ENCODE measurements at regions not wholly inside any gene's neighbourhood (a gene's known extent, or its start where the extent isn't known, plus 50 kb on each side); places are given as distances from the start of the nearest gene placed in this dataset.
"Not testable (repeated sequence)": the region's sequence is repeated elsewhere in the genome, so short reads cannot be mapped to it uniquely, and the experiment has no call there.

DNA sequence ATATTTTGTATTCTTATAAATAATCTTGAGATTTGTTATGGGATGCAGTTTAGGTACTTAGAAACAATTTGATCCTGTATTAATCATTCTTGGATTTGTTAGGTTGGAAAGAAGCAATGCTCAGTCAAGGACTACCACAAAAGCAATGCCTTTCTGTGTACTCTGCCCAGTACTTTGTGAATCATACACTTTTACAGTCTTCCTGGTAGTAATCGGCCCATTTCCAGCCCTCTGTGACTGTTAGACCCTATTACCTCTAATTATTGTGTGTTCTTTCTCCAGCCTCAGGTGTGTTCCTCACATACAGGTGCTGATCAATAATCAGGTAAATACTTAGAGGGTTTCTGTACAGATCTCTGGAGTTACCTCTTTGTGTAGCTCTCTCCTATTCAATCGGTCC, 609.0 kb downstream of the KCNH5 start:
- DNase-seq = no peak

DNA sequence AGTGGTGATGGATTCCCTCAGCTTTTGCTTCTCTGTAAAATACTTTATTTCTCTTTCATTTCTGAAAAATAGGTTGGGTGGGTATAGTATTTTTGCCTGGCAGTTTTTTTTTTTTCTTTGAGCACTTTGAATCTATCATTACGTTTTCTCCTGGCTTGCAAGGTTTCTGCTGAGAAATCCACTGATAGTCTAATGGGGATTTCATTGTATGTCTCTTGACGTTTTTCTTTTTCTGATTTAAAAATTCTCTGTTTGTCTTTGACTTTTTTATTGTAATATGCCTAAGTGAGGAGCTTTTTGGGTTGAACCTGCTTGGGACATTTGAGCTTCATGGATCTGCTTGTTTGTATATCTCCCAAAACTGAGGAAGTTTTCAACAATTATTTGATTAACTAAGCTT, 606.0 kb downstream of the KCNH5 start:
- no peak for DNase-seq

DNA sequence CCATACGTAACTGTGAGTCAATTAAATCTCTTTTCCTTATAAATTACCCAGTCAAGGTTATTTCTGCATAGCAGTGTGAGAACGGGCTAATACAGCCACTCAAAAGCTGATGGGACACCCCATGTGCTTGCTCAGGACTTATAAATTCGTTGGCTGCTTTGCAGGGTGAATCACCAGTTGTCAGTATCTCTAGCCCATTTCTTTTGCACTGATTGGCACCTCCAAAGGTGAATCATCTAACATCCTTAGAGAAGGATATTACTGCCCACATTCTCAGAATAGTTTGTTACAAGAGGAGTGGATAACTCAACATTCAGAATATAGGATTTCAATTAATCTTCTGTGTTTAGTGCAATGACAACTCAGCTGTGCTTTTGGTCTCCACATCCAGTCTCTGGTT, 601.5 kb downstream of the KCNH5 start:
- DNase-seq = no peak

DNA sequence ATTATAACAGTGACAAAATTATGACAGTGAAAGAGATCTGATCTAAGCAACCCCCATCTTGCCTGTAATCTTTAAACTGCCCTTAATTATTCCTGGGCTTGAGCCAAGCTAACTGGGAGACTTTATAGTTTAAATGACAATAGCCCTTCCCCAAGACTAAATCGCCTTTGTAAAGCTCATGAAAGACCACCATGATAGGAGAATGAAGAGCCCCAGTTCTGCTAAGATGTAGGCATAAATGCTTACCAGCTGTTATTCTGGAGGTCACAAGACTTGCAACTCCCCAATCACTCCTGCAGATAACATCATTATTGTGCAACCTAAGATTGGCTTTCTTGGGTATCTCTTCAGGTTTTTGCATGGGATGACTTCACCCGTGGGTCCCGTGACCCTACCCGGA, 599.7 kb downstream of the KCNH5 start:
- DNase-seq = no peak

- DNase-seq = no peak
Observed at GRCh38 chr14:62451221-62451620, 594.0 kb downstream of the KCNH5 start.

DNA sequence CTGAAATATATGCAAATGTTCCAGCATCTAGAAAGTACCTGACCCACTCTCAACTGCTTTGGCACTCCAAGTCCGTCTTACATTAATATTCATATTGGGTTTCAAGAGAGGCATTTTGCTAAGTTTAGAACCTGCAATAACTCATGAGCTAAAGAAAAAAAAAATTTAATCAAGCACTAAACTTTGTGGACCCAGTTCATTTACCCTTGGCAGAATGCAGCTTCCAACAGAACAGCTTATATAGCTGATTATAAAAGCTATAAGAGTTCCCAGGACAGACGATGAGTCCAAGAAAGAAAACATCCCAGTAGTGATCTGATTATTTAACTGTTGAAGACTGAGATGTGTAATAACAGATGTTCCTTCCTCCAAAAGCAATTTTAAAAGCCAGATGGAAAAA, 592.0 kb downstream of the KCNH5 start:
- no peak for DNase-seq

GRCh38 chr14:62455446-62455845, 589.8 kb downstream of the KCNH5 start:
- no peak for DNase-seq

DNA sequence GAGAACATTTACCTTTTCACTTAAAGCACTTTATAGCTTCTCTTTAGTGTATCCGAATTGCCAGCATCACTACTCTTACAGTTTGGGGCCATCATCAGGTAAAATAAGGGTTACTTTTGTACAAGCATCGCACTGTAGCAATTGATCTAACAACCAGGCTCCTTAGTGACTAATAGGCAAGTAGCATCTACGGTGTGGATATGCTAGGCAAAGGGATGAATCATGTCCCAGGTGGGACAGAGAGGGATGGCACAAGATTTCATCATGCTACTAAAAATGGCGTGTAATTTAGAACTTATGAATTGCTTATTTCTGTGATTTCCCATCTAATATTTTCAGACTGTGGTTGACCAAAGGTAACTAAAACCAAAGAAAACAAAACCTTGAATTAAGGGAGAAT, 582.3 kb downstream of the KCNH5 start:
- DNase-seq = no peak

- DNase-seq = no peak
Observed at GRCh38 chr14:62468946-62469345, 576.3 kb downstream of the KCNH5 start.

DNA sequence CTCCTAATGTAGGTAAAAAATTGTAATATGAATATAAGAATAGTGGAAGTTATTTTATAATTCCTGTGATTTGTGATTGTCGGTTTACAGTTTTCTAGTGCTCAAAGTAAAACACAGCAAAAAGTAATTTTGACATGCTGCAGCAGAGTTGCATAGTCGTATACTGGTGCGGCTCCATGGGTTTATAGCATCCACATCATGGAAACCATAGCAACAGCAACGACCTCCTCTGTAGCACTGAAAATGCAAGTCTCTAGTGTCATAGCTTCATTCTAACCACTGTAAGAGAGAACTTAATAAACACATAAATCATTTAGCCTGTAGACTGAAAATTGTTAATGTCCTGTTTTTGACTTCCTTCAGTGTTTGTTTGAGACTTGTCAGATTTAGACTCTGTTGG, 574.3 kb downstream of the KCNH5 start:
- DNase-seq = no peak

- DNase-seq = no peak
Observed at GRCh38 chr14:62491146-62491545, 554.1 kb downstream of the KCNH5 start.

DNA sequence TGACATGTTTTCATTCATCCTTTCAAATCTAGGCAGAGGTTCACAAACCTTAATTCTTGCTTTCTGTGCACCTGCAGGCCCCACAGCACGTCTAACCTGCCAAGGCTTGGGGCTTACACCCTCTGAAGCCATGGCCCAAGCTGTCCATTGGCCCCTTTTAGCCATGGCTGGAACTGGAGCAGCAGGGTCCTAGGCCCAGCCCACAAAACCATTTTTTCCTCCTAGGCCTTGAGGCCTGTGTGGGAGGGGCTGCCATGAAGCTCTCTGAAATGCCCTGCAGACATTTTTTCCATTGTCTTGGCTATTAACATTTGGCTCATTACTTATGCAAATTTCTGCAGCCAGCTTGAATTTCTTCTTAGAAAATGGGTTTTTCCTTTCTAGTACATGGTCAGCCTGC, 547.5 kb downstream of the KCNH5 start:
- no peak for DNase-seq

- DNase-seq = no peak
Observed at GRCh38 chr14:62501021-62501750, 544.1 kb downstream of the KCNH5 start.

DNA sequence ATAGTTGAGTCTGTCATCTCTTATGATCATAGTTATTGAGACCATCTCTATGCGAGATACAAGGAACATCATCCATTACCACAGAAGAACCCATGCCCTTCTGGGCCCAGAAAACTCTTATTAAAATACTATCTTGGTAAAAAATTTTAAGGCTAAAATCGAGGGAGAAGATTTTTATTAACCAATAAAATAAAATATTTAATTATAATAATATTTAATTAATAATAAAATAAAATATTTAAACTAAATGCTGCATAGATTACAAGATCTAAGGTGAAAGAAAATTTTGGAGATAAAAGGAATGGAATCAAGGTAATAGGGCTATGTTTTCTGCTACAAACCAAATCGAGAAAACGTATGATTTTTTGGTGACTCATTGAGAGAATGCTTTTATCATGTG, 540.2 kb downstream of the KCNH5 start:
- no peak for DNase-seq

DNA sequence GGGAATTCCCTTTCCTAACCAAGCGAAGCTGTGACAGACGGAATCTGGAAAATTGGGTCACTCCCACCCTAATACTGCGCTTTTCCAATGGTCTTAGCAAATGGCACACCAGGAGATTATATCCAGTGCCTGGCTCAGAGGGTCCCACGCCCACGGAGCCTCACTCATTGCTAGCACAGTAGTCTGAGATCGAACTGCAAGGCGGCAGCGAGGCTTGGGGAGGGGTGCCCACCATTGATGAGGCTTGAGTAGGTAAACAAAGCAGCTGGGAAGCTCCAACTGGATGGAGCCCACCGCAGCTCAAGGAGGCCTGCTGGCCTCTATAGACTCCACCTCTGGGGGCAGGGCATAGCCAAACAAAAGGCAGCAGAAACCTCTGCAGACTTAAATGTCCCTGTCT, 523.9 kb downstream of the KCNH5 start:
- DNase-seq = not testable (repeated sequence)

DNA sequence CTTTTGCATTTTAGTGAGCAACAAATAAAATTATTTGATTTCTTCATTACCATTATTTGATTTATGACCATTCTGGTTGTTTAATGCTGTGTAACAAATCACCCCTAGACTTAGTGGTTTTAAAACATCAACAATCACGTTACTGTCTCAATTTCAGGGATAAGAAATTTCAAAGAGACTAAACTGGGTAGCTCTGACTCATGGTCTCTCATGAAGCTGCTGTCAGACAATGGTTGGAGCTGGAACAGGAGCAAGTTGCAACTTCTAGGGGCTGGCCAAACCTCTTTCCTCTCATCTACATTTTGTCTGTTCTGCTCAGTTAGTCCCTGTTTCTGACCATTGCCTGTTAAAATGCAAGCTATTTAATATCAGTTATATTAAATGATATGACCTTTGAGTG, 517.0 kb downstream of the KCNH5 start:
- DNase-seq = no peak

DNA sequence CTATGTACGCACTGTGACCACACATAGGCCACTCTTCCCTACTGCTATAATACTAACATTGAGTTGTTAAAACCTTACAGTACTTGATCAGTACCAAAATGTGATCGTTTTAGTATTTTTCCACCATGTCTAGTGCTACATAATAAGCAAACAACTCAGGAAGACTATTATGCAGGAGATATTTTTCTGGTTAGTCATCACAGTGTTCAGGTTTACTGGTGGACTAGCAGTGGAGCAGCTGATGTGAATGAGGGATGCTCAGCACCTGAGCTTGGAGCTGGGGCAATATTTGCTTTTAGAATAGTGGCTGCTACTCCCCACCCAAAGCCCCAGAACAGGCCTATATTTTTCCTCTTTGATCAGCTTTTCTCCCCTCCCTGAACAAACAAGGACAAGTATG, 513.1 kb downstream of the KCNH5 start:
- no peak for DNase-seq

DNA sequence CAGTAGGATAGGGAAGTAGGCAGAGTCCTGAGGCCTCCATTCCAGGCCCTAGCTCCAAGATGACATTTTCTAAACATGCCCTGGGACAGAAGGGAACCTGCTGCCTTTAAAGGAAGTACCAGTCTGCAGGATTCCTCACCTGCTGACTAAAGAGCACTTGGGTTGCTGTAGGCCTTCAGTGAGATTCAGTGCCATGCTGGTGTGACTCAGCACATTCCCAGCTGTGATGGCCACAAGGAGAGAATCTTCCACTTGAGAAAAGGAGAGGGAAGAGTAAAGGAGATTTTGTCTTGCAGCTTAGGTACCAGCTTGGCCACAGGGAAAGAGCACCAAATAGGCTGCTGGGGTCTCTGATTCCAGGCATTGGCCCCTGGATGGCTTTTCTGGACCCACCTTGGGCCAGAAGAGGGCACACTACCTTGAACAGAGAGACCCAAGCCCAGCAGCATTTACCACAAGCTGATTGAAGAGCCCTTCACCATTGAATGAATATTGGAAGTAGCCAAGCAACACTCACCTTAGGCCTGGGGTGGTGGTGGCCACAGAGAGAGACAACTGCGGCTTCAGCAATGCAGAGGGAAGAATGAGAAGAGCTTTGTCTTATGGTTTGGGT, 498.3 kb downstream of the KCNH5 start:
- DNase-seq = no peak

- no peak for DNase-seq
Observed at GRCh38 chr14:62557416-62557815, 487.8 kb downstream of the KCNH5 start.

DNA sequence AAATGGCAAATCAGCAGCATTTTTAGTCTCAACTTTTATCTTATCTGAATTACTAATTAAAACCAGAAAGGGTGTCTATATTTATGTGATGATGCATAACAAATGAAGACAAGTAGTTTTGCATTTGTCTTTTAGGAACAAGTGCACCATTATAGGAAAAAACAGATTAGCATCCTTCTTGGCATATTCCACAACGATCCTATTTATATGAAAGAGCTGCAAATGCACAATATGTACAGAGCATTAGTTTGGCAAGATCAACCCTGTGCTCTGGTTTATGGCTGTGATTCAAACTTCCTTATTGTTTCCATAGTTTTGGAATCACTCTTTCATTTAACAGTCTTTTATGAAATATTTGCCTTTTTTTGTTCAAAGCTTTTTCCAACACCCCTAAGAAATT, 486.8 kb downstream of the KCNH5 start:
- DNase-seq = no peak

- no peak for DNase-seq
Observed at GRCh38 chr14:62585247-62585646, 460.0 kb downstream of the KCNH5 start.

DNA sequence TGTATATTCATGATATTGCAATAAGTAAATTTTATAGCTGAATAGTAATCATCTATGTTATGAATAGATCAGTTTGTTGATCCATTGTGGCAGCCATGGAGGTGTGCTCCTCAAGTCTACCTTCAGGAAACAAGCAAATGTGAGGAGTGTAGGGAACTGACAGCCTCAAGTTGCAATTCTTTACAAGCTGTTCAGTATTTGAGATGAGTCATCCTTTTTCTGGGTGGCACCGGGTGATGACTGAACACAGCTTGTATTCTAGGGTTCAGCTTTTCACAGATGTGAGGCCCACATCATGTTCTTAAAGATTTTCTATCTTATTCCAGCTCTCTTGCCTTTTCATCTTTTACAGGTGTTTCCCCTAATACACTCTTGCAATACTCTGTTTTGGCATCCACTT, 452.4 kb downstream of the KCNH5 start:
- DNase-seq = no peak

DNA sequence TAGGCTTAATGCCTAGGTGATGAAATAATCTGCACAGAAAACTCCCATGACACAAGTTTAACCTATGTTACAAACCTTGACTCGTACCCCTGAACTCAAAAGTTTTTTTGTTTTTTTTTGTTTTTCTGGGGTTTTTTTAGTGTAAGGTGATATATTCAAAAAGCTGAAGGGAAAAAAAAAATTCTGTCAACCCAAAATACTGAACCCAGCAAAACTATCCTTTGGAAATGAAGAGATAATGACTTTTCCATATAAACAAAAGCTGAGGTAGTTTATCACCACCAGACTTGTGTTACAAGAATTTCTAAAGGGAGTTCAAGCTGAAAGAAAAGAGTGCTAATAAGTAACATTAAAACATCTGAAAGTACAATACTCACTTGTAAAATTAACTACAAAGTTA, 448.1 kb downstream of the KCNH5 start:
- no peak for DNase-seq

- DNase-seq = no peak
Observed at GRCh38 chr14:62599616-62600385, 445.5 kb downstream of the KCNH5 start.
